ENCODE measurements at regions not wholly inside any gene's neighbourhood (a gene's known extent, or its start where the extent isn't known, plus 50 kb on each side); places are given as distances from the start of the nearest gene placed in this dataset.

DNA sequence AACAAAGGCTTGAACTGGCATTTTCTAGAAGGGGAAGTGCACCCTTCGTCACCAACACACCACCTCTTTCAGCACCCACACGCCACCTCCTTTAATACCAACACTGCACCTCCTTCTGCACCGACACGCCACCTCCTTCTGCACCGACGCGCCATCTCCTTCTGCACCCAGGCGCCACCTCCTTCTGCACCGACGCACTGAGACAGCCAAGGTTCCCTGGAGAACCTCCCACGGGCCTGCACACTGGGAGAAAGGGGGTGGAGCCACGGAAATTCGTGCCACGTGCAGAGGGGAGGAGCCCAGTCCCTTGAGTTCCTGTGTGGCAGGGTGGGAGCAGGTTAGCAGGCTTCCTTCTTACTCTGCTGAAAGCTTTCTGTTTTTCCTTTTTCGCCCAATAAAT is 327.9 kb upstream of the C1orf174 start:
- TF ChIP-seq, protein P1, sequence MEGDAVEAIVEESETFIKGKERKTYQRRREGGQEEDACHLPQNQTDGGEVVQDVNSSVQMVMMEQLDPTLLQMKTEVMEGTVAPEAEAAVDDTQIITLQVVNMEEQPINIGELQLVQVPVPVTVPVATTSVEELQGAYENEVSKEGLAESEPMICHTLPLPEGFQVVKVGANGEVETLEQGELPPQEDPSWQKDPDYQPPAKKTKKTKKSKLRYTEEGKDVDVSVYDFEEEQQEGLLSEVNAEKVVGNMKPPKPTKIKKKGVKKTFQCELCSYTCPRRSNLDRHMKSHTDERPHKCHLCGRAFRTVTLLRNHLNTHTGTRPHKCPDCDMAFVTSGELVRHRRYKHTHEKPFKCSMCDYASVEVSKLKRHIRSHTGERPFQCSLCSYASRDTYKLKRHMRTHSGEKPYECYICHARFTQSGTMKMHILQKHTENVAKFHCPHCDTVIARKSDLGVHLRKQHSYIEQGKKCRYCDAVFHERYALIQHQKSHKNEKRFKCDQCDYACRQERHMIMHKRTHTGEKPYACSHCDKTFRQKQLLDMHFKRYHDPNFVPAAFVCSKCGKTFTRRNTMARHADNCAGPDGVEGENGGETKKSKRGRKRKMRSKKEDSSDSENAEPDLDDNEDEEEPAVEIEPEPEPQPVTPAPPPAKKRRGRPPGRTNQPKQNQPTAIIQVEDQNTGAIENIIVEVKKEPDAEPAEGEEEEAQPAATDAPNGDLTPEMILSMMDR (IDR thresholded peaks at IDR 0.05; ENCODE audit: low read depth, low read length, poor library complexity, severe bottlenecking) = no peak
- TF ChIP-seq EZH2phosphoT487 (IDR thresholded peaks at IDR 0.05; ENCODE audit: borderline replicate concordance, low read length) = no peak

All from DOHH2 (cell line).